ENCODE measurements at regions not wholly inside any gene's neighbourhood (a gene's known extent, or its start where the extent isn't known, plus 50 kb on each side); places are given as distances from the start of the nearest gene placed in this dataset.

- no peak overlapping the region for H3K27ac ChIP-seq (ENCODE audit: insufficient read depth, low read length)
- no peaks in the 10 kb centered on the region for H3K9me3 ChIP-seq (ENCODE audit: control insufficient read depth, insufficient read depth, low read depth, low read length)
- no peaks in the 10 kb centered on the region for H4K20me1 ChIP-seq (ENCODE audit: control insufficient read depth, extremely low read depth, insufficient read depth, low read length)
- no peak overlapping the region for H3K4me3 ChIP-seq (replicated peaks in 1 of 4; ENCODE audit: control extremely low read depth in 1 of 4, insufficient read depth in 1 of 4, low read depth in 3 of 4, low read length in 4 of 4)
- no peaks in the 10 kb centered on the region for H3K79me2 ChIP-seq (ENCODE audit: control insufficient read depth, insufficient read depth, low read length)
- H3K27me3 ChIP-seq (ENCODE audit: control insufficient read depth, insufficient read depth, low read length): no peaks in the 10 kb centered on the region
- TF ChIP-seq EZH2 (IDR thresholded peaks at IDR 0.05; ENCODE audit: low read length, missing control alignments): no peak
- TF ChIP-seq CTCF (conservative IDR thresholded peaks at IDR 0.05 in 1 of 2, IDR thresholded peaks at IDR 0.05 in 1 of 2; ENCODE audit: low read depth in 1 of 2, low read length in 2 of 2): no peak
- no peak for DNase-seq (ENCODE audit: low read depth in 2 of 2)
- H2AFZ ChIP-seq (ENCODE audit: low read length): no peak overlapping the region
- no peak overlapping the region for H3K9ac ChIP-seq (ENCODE audit: insufficient read depth, low read length)
- no peak overlapping the region for H3K4me2 ChIP-seq (ENCODE audit: extremely low read depth, insufficient read depth, low read length)
- H3K4me1 ChIP-seq (ENCODE audit: control insufficient read depth, extremely low read depth, insufficient read depth, low read length): no peaks in the 10 kb centered on the region
- H3K36me3 ChIP-seq (ENCODE audit: control insufficient read depth, insufficient read depth, low read length): no peaks in the 10 kb centered on the region
Observed at GRCh38 chr1:25110485-25110884, 121.8 kb downstream of the SYF2 start.

- H3K27ac ChIP-seq (ENCODE audit: insufficient read depth, low read length): no peak overlapping the region
- no peak for TF ChIP-seq CTCF (conservative IDR thresholded peaks at IDR 0.05 in 1 of 2, IDR thresholded peaks at IDR 0.05 in 1 of 2; ENCODE audit: low read depth in 1 of 2, low read length in 2 of 2)
- TF ChIP-seq EZH2 (IDR thresholded peaks at IDR 0.05; ENCODE audit: low read length, missing control alignments): no peak
- H3K4me3 ChIP-seq (replicated peaks in 1 of 4; ENCODE audit: control extremely low read depth in 1 of 4, insufficient read depth in 1 of 4, low read depth in 3 of 4, low read length in 4 of 4): no peak overlapping the region
- H3K4me1 ChIP-seq (ENCODE audit: control insufficient read depth, extremely low read depth, insufficient read depth, low read length): no peaks in the 10 kb centered on the region
- no peaks in the 10 kb centered on the region for H3K27me3 ChIP-seq (ENCODE audit: control insufficient read depth, insufficient read depth, low read length)
- H3K79me2 ChIP-seq (ENCODE audit: control insufficient read depth, insufficient read depth, low read length): no peaks in the 10 kb centered on the region
- no peaks in the 10 kb centered on the region for H4K20me1 ChIP-seq (ENCODE audit: control insufficient read depth, extremely low read depth, insufficient read depth, low read length)
- no peak overlapping the region for H3K4me2 ChIP-seq (ENCODE audit: extremely low read depth, insufficient read depth, low read length)
- no peaks in the 10 kb centered on the region for H3K9me3 ChIP-seq (ENCODE audit: control insufficient read depth, insufficient read depth, low read depth, low read length)
- no peaks in the 10 kb centered on the region for H3K36me3 ChIP-seq (ENCODE audit: control insufficient read depth, insufficient read depth, low read length)
- no peak for DNase-seq (ENCODE audit: low read depth in 2 of 2)
- H2AFZ ChIP-seq (ENCODE audit: low read length): no peak overlapping the region
- H3K9ac ChIP-seq (ENCODE audit: insufficient read depth, low read length): no peak overlapping the region
Observed at GRCh38 chr1:25110036-25110435, 122.3 kb downstream of the SYF2 start.

- Histone ChIP-seq H2AFZ (ENCODE audit: low read length) (no peak overlapping the region), H3K36me3 (ENCODE audit: control insufficient read depth, insufficient read depth, low read length) (no peaks in the 10 kb centered on the region), H3K4me1 (ENCODE audit: control insufficient read depth, extremely low read depth, insufficient read depth, low read length) (no peaks in the 10 kb centered on the region), H3K4me3 (replicated peaks in 1 of 4; ENCODE audit: control extremely low read depth in 1 of 4, insufficient read depth in 1 of 4, low read depth in 3 of 4, low read length in 4 of 4) (no peak overlapping the region), H3K9ac (ENCODE audit: insufficient read depth, low read length) (no peak overlapping the region), H3K79me2 (ENCODE audit: control insufficient read depth, insufficient read depth, low read length) (no peaks in the 10 kb centered on the region), H3K27ac (ENCODE audit: insufficient read depth, low read length) (no peak overlapping the region), H3K9me3 (ENCODE audit: control insufficient read depth, insufficient read depth, low read depth, low read length) (no peaks in the 10 kb centered on the region), H3K27me3 (ENCODE audit: control insufficient read depth, insufficient read depth, low read length) (no peaks in the 10 kb centered on the region), H3K4me2 (ENCODE audit: extremely low read depth, insufficient read depth, low read length) (no peak overlapping the region), H4K20me1 (ENCODE audit: control insufficient read depth, extremely low read depth, insufficient read depth, low read length) (no peaks in the 10 kb centered on the region)
- no peak for TF ChIP-seq CTCF (conservative IDR thresholded peaks at IDR 0.05 in 1 of 2, IDR thresholded peaks at IDR 0.05 in 1 of 2; ENCODE audit: low read depth in 1 of 2, low read length in 2 of 2)
- TF ChIP-seq EZH2 (IDR thresholded peaks at IDR 0.05; ENCODE audit: low read length, missing control alignments): no peak
- DNase-seq (ENCODE audit: low read depth in 2 of 2): no peak
Observed at GRCh38 chr1:25109531-25109951, 122.8 kb downstream of the SYF2 start.
